Renal cortex interstitium (tissue), 11 donors: ENCODE measurements at regions not wholly inside any gene's neighbourhood (a gene's known extent, or its start where the extent isn't known, plus 50 kb on each side); places are given as distances from the start of the nearest gene placed in this dataset.
"Not testable (repeated sequence)": the region's sequence is repeated elsewhere in the genome, so short reads cannot be mapped to it uniquely, and the experiment has no call there.

Experiments used
- DNase-seq, 11 donors: peaks; one replicate each; pipeline ENCODE4 v3.0.0-alpha.2; 2013; ENCODE audit warnings: low read depth in 9 of 11, low spot score in 4 of 11; ENCODE audit errors: extremely low read depth in 1 of 11

DNA sequence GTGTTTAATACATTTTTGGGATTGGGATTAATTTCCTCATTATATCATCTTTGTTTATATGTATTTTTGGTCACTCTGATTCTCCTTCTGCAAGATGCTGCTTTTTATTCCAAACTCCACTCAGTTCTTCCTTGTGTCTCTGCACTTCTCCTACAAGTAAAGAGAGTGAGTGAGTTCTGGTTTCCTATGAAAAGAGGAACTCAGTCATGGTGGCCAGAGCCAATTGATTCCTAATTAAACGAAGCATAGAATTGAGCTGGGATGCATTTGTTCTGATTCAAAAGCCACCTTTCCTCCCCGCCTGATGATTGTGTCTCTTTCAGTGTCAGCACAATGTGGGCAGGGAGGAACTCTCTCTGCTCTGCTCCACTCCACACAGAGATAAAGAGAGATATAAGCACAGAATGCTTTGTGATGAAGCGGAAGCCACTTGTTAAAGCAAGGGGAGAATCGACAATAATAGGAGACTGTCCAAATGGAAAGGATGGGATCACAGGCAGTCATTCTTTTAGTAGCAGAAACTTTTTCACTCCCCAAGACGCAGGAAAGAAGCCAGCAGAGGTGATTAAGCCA, 121.3 kb upstream of the GOT2 start:
- DNase-seq: no peak

DNA sequence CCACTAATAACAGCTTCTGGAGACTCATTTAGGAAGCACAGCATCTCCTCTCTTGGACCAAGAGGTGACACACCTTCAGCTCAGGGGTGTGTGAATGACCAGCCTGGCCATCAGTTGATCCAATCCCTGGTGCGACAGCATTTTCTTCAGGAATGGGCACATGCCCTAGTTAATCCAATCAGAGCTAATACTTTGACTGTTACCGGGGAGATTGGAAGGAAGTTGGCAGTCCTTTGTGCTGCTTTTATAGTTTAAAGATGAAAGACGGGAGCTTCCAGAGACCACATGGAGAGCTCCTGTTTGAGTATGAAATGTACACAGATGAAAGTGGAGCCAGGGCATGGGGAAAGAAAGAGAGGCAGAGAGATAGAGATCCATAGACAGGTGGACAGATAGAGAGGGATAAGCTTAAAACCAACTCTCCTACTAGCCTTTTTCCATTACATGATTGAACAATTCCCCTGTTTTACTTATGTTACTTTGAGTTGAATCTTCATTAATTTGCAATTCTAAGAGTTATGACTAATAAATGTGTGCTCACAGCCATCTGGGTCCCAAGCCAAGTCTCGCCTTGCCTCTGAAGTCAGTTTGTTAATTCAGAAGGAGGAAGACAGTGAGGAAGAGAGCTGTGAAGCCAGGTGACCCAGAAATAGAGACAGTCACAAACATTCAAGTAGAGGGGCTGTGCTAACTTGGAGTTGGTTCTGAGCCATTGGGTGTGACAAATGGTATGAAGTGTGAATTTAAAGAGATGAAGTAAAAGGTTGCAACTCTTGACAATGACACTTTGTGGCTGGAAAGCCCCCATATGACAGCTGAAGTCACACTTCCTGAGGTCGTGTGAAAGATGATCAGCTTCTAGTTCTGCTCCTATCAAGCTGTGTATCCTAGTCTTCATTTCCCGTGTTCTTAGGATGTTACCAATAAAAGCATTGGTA, 120.0 kb upstream of the GOT2 start:
- DNase-seq: no peak

GRCh38 chr16:58850678-58851020, 116.5 kb upstream of the GOT2 start:
- DNase-seq: no peak

- no peak for DNase-seq
Observed at GRCh38 chr16:58850019-58850677, 116.0 kb upstream of the GOT2 start.

GRCh38 chr16:58848662-58849002, 114.5 kb upstream of the GOT2 start:
- DNase-seq: no peak

DNA sequence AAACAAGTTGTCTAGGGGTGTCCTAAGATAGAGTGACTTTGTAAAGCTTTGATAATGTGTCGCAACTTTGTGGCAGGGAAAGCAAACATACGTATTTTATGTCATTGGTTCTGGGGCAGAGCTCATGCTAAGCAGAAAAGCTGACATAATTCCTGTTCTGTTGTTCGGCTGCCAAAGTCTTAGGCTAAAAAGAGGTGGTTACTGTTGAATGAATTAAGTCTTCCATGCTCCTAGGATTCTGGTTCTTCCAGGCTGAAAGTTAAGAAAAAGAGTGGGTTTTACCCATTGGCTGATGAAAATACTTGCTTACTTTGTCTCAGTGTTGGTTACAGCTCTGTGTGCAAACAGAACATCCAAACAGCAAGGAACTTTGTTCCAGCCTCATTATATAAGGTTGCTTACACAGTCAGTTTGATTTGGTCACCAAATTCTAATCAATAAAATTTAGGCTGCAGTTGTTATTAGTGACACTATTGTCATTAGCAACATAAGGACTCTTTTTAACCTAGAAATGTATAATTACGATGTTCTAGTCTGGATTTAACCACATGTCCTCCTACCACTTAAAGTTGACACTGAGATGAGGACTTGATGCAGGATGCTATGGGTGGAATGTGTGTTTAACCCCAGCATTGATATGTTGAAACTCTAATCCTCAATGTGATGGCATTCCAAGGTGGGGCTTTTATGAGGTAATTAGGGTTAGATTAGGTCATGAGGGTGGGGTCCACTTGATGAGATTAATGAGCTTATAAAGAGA, 114.0 kb upstream of the GOT2 start:
- no peak for DNase-seq

GRCh38 chr16:58846226-58846625, 112.1 kb upstream of the GOT2 start:
- not testable (repeated sequence) for DNase-seq

GRCh38 chr16:58843675-58844074, 109.6 kb upstream of the GOT2 start:
- DNase-seq: peak in 7 of 11 donors; percentile 8 to 32 (median 24)

DNA sequence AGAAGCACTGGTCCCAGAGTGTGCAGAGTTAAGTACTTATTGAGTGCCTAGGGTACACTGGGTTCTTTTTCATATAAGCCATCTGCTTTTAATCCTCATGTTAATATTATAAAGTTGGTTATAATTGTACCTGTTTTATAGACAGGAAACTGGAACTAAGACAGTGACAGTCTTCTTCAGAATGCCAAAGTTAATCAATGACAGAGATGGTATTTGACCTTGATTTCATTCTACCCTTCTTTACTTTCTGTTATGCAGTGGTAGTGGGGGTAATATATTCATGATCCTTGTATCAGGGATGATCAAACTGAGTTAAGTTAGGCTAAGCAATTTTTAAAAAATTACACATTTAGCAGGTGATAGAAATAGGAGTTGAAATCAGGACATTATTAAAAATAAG, 108.6 kb upstream of the GOT2 start:
- DNase-seq: no peak

DNA sequence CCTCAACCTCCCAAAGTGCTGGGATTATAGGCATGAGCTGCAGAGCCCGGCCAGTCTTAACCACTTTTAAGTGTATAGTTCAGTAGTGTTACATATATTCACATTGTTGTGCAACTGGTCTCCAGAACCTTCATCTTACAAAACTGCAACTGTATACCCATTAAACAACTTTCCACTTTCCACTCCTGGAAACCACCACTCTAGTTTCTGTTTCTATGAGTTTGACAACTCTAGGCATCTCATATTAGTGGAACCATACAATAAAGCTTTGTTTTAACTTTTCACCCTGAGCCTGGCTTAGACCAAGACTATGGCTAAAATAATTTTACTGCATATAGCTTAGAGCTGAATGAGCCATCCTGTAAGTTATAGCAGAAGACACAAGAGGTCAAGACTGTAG, 108.0 kb upstream of the GOT2 start:
- no peak for DNase-seq

GRCh38 chr16:58837950-58838349, 103.8 kb upstream of the GOT2 start:
- DNase-seq: no peak

GRCh38 chr16:58836427-58836826, 102.3 kb upstream of the GOT2 start:
- DNase-seq: no peak

DNA sequence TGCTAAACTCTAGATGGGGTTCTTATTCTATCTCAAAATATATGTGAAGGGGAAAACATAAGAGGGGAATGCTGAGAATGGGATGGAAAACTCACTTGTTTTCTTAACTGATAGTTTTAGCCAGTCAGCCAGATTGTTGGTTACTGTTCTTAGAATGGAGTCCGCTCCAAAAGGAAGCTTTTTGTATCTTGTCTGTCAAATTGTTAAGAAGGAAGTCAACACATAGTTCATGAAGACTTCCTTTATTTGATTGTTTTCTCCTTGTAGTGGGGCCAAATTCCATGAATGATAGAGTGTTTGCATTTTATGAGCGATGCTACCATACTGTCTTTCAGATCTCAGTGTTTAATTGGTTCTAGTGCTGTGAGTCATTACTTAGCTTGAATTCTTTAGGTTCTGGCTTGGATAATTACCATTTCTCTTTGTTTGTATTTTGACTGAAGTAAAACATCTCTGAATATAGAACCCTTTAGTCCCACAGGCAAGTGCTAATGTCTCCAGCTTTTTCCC, 98.3 kb upstream of the GOT2 start:
- DNase-seq: no peak

- DNase-seq: no peak
Observed at GRCh38 chr16:58831386-58831785, 97.3 kb upstream of the GOT2 start.

DNA sequence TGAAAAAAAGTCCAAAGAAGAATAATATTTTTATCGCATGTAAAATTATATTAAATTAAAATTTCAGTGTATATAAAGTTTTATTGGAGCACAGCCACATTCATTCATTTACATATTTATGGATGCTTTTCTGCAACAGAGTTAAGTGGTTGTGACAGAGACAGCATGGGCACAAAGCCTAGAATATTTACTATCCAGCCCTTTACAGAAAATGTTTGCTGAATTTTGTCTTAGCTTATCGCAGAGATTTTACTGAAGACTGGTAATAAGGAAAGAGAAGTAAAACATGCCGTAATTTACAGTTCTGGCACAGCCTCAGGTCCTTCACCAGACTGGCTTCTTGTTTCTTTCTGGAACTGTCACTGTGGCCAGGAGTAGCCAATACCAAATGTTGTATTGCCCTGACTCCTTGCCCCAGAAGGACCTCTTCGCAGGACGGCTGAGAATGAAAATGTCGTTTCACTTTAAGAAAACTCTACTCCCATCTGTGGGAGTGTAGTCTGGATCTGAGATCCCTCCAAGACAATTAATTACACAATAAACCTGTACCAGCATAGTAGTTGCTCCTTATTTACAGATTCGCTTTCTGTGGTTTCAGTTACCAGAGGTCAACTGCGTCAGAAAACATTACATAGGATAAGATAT, 94.9 kb upstream of the GOT2 start:
- DNase-seq: peak in 9 of 11 donors; percentile 27 to 63 (median 43)

GRCh38 chr16:58824201-58824600, 90.1 kb upstream of the GOT2 start:
- no peak for DNase-seq

GRCh38 chr16:58821886-58822285, 87.8 kb upstream of the GOT2 start:
- no peak for DNase-seq

- DNase-seq: no peak
Observed at GRCh38 chr16:58820411-58820810, 86.3 kb upstream of the GOT2 start.
